Peyer's patch (tissue), 4 donors: ENCODE measurements at regions not wholly inside any gene's neighbourhood (a gene's known extent, or its start where the extent isn't known, plus 50 kb on each side); places are given as distances from the start of the nearest gene placed in this dataset.

Experiments used
- CTCF ChIP-seq, 6 experiments: fragments of 450-650 bp in 4 of 6; fragments of 200-600 bp in 2 of 6; sonication (generic) in 1 of 6; IDR thresholded peaks; one replicate each; pipeline ENCODE4 v1.5.1; 2017 to 2019; ENCODE audit warnings: antibody characterized with exemption in 6 of 6, mild to moderate bottlenecking in 3 of 6, moderate library complexity in 1 of 6
- POLR2A ChIP-seq, 2 donors: fragments of 450-650 bp; IDR thresholded peaks; one replicate each; pipeline ENCODE4 v1.5.1; 2017; ENCODE audit warnings: antibody characterized with exemption in 2 of 2, mild to moderate bottlenecking in 2 of 2, moderate library complexity in 2 of 2

GRCh38 chrX:45727761-45728160 is 527.1 kb upstream of the DIPK2B start:
- TF ChIP-seq CTCF (IDR thresholded peaks at IDR 0.05) (no peak), POLR2A (IDR thresholded peaks at IDR 0.05) (no peak)
